Heart right ventricle (tissue), 16 donors: ENCODE measurements at regions not wholly inside any gene's neighbourhood (a gene's known extent, or its start where the extent isn't known, plus 50 kb on each side); places are given as distances from the start of the nearest gene placed in this dataset.

Experiments used
- ATAC-seq, 8 donors: fragments of 200-7000 bp; cut with Tn5 transposase; one replicate each; pipeline ENCODE4 v1.9.1; 2020; ENCODE audit warnings: mild to moderate bottlenecking in 8 of 8, moderate library complexity in 8 of 8, moderate number of reproducible peaks in 1 of 8
- DNase-seq, 2 donors: peaks; one replicate each; pipeline ENCODE4 v3.0.0-alpha.2; 2020
- H3K27ac ChIP-seq, 10 donors: fragments of 200-600 bp; sonication (generic) in 2 of 10; one replicate each; pipeline versions ENCODE4 v1.5.0 to v1.8.0; 2020 to 2022; ENCODE audit warnings: mild to moderate bottlenecking in 3 of 10
- H3K27me3 ChIP-seq, 7 donors: fragments of 200-600 bp; one replicate each; pipeline ENCODE4 v1.8.0; 2021 to 2022; ENCODE audit warnings: mild to moderate bottlenecking in 2 of 7
- H3K36me3 ChIP-seq, 9 donors: fragments of 200-600 bp; sonication (generic) in 1 of 9; one replicate each; pipeline versions ENCODE4 v1.5.0 to v1.8.0; 2020 to 2022; ENCODE audit warnings: mild to moderate bottlenecking in 2 of 9
- H3K4me1 ChIP-seq, 9 donors: fragments of 200-600 bp; sonication (generic) in 1 of 9; one replicate each; pipeline versions ENCODE4 v1.5.0 to v1.8.0; 2020 to 2022; ENCODE audit warnings: mild to moderate bottlenecking in 4 of 9
- H3K4me3 ChIP-seq, 10 donors: fragments of 200-600 bp; sonication (generic) in 2 of 10; one replicate each; pipeline versions ENCODE4 v1.5.0 to v1.8.0; 2020 to 2022; ENCODE audit warnings: mild to moderate bottlenecking in 7 of 10, moderate library complexity in 2 of 10
- H3K9me3 ChIP-seq, 11 donors: fragments of 200-600 bp in 10 of 11; sonication (generic) in 2 of 11; one replicate each; pipeline versions ENCODE4 v1.5.0 to v1.8.0; 2013 to 2022; ENCODE audit warnings: mild to moderate bottlenecking in 2 of 11, control low read depth in 1 of 11, moderate library complexity in 1 of 11
- CTCF ChIP-seq, 9 donors: fragments of 200-600 bp; sonication (generic) in 2 of 9; IDR thresholded peaks; one replicate each; pipeline versions ENCODE4 v1.5.0 to v1.8.0; 2021 to 2022; ENCODE audit warnings: antibody characterized with exemption in 9 of 9, mild to moderate bottlenecking in 5 of 9, moderate library complexity in 1 of 9
- WGBS, 2 donors: extraction: QIAGEN DNeasy Blood & Tissue Kit; methylation state at CpG; one replicate each; pipeline ENCODE4 v1.1.7; 2013; ENCODE audit warnings: inconsistent platforms in 1 of 2; 5-methylcytosine and 5-hydroxymethylcytosine counted together
- intact Hi-C, 10 donors: fragments of 100-400 bp; cut with DNase I; formaldehyde crosslinking; loops; one replicate each; pipeline versions ENCODE4 v1.11.1 to v1.14.2; 2022
- donor health status: Arrhythmogenic right ventricular cardiomyopathy.
- donor health status: ischemic (EF 13 %, LVEDD 7.1; RV severe dilation, severe dysfunction).
- donor health status: healthy with polysubstance abuse.
- donor health status: DM: no; HTN: yes; CAD: no.
- donor health status: DM: no; HTN: no; CAD: no.
- donor health status: ischemic (EF 25% LVEDD 6.9; RV normal size, moderate dysfunction).
- donor health status: ischemic (EF 25% LVEDD 5.7; RV mildly dilated, moderate dysfunction).
- donor health status: healthy.
- donor health status: DM: yes; HTN: yes; CAD: no.
- donor health status: Ischemic cardiomyopathy.
- donor health status: ischemic (EF 35%, LVEDD 5.7; RV mildly dilated, moderate dysfunction).
- donor health status: nonischemic (EF 11% LVEDD 7.7; RV severe dilation, severe dysfunction).
- donor health status: DM: yes; HTN: yes; CAD: no.
- donor health status: PGD.
- donor health status: ischemic (EF 29% LVEDD 5.4; RV normal size, mild dysfunction).
- donor health status: nonischemic (EF 23%, LVEDD 6.1; RV moderate dilation, normal function).

DNA sequence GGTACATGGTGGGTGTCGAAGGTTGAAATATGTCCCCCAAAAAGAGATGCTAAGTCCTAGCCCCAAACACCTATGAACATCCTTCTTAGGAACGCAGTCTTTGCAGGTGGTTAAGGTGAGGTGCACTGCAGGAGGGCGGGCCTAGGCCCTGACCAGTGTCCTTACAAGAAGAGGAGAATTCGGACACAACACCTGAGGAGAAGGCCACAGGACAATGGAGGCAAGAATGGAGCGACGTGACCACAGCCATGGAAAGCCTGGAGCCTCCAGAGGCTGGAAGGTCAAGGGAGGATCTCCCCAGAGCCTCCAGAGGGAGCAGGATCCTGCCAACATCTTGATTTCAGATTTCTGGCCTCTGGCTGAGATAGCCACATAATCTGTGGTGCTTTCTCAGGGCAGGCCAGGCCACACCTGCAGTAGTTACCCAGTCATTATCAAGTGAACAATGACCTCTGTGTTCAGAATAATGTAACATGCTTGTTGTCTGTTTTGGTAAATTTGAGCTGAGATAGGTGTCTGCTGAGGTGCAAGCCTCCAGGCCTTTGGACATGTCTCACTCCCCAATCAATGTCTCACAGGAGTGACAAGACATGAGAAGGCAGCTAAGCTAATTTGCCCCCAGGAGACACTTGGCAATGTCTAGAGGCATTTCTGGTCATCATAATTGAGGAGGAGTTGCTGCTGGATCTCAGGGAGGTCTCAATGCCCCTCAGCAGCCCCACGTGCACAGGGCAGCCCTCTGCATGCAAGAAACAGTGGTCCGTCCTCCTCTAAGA is 498.9 kb downstream of the BRD1 start:
- 77 to 82% methylated on average over 8 of the region's 8 CpGs for WGBS, 2 donors
- Histone ChIP-seq H3K4me1 (no peaks in the 10 kb centered on the region), H3K36me3 (no peaks in the 10 kb centered on the region), H3K9me3 (peaks cover 0 to 26% (median 10%) of the 10 kb centered on the region in 11 donors), H3K4me3 (no peak overlapping the region), H3K27me3 (peaks cover 0 to 30% (median 16%) of the 10 kb centered on the region in 7 donors), H3K27ac (no peak overlapping the region)
- intact Hi-C loops, result no loop called here
- DNase-seq (no peak), ATAC-seq (no peak)
- TF ChIP-seq CTCF (IDR thresholded peaks at IDR 0.05), result no peak

DNA sequence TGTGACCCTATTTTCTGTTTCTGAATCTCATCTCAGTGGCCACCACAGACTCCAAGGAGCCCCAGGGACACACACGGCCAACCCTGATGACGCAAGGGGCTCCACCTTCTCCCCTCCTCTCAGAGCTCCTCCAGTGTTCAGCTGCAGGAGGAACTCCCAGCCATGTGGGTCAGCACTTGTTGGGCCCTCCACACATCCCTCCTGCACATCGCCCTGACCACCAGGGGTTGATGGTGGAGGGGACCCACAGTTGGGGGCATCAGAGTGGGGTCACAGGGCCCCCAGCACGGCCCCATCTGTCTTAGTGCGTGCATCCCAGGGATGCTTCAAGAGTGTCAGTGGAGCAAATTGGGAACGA is 499.6 kb downstream of the BRD1 start:
- 80 to 82% methylated on average over 6 of the region's 6 CpGs for WGBS, 2 donors
- Histone ChIP-seq H3K27me3 (peaks cover 0 to 31% (median 22%) of the 10 kb centered on the region in 7 donors), H3K4me3 (no peak overlapping the region), H3K36me3 (no peaks in the 10 kb centered on the region), H3K27ac (no peak overlapping the region), H3K9me3 (peaks cover 0 to 26% (median 10%) of the 10 kb centered on the region in 11 donors), H3K4me1 (no peaks in the 10 kb centered on the region)
- TF ChIP-seq CTCF (IDR thresholded peaks at IDR 0.05), result no peak
- ATAC-seq, result no peak
- intact Hi-C loops, result no loop called here
- no peak for DNase-seq

DNA sequence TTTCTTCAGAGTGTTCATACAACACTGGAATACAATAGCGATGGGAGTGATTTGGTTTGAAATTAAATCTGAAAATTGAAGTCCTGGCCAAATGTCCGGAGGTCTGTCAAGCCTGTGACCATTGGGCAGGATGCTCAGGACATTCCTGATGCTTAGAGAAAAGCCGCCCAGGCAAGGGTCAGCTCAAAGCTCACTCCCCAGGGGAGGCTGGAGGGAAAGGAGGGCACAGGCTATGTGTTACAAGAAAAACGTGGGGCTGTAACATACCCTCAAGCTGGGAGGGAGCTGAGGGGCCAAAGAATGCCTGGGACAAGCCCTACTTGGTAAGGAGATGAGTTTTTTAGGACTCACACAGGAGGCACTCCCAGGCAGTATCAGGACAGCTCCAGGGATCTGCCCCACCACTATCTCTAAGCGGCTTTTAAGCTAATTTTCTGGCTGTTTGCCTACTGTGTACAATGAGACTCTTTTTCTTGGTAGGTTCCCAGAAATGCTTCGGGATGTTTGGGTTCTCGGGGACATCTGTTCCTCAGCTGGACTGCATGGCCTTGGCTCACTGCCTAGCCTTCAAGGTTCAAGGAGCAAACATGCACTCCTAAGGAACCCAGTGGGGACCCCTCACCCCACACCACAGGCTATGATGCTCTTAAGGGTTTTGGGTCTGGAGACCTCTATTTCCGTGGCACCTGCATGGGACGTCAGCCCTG is 500.1 kb downstream of the BRD1 start:
- Histone ChIP-seq H3K4me1 (no peaks in the 10 kb centered on the region), H3K4me3 (no peak overlapping the region), H3K27ac (no peak overlapping the region), H3K36me3 (no peaks in the 10 kb centered on the region), H3K27me3 (peaks cover 0 to 35% (median 27%) of the 10 kb centered on the region in 7 donors), H3K9me3 (peaks cover 0 to 26% (median 10%) of the 10 kb centered on the region in 11 donors)
- DNase-seq (no peak), ATAC-seq (no peak)
- intact Hi-C loops, result no loop called here
- 62 to 69% methylated on average over 9 of the region's 9 CpGs for WGBS, 2 donors
- no peak for TF ChIP-seq CTCF (IDR thresholded peaks at IDR 0.05)

- intact Hi-C loops, result no loop called here
- ATAC-seq, result no peak
- WGBS, 2 donors, result 80 to 82% methylated on average over 5 of the region's 5 CpGs
- Histone ChIP-seq H3K36me3 (no peaks in the 10 kb centered on the region), H3K4me1 (no peaks in the 10 kb centered on the region), H3K27me3 (peaks cover 3 to 40% (median 34%) of the 10 kb centered on the region in 7 donors), H3K27ac (no peak overlapping the region), H3K9me3 (peaks cover 0 to 22% (median 10%) of the 10 kb centered on the region in 11 donors), H3K4me3 (no peak overlapping the region)
- no peak for DNase-seq
- TF ChIP-seq CTCF (IDR thresholded peaks at IDR 0.05), result no peak
These were observed 501.1 kb downstream of the BRD1 start for GRCh38 chr22:49326558-49326957.
